ENCODE measurements at regions not wholly inside any gene's neighbourhood (a gene's known extent, or its start where the extent isn't known, plus 50 kb on each side); places are given as distances from the start of the nearest gene placed in this dataset.

DNA sequence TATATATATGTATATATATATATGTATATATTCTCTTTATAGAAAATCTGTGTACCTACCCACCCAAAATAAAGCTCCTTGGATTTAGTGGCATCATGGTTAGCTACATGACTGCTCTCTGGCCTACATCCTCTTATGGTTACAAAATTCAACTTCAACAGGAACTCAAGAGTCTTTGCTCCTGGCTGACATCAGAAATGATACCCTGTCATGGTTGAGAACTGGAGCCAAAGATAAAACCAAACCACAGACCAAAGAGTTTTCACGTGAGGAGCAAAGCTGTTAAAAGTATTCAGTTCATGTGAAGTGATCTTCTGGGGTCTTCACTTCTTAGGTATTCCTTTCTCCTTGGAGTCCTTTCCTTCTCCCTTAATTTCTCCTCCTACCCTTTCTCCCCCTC lies 476.3 kb downstream of the SOX11 start:
- H3K4me1 ChIP-seq (ENCODE audit: control insufficient read depth, extremely low read depth, insufficient read depth, low read length), result no peaks in the 10 kb centered on the region
- H3K36me3 ChIP-seq (ENCODE audit: control insufficient read depth in 2 of 2, extremely low read depth in 1 of 2, insufficient read depth in 2 of 2, low read length in 2 of 2), result no peaks in the 10 kb centered on the region
- no peak overlapping the region for H2AFZ ChIP-seq (ENCODE audit: control insufficient read depth, low read length)
- no peak overlapping the region for H3K27ac ChIP-seq (ENCODE audit: control insufficient read depth, insufficient read depth, low read length)
- H3K9me3 ChIP-seq (ENCODE audit: control insufficient read depth, low read depth, low read length), result no peaks in the 10 kb centered on the region
- dilution Hi-C loops (cut with MboI; ENCODE audit: extremely low pct_ligation_motif_present, low sequenced_read_pairs), result no loop called here
- H4K20me1 ChIP-seq (ENCODE audit: control insufficient read depth, extremely low read depth, insufficient read depth, low read length), result no peaks in the 10 kb centered on the region
- FAIRE-seq (no peak), DNase-seq (ENCODE audit: low read depth, low spot score) (no peak)
- H3K4me2 ChIP-seq (ENCODE audit: control insufficient read depth, extremely low read depth, insufficient read depth, low read depth, low read length), result no peak overlapping the region
- H3K9ac ChIP-seq (ENCODE audit: control insufficient read depth, extremely low read depth, insufficient read depth, low read length), result no peak overlapping the region
- H3K79me2 ChIP-seq (ENCODE audit: control insufficient read depth, insufficient read depth, low read length), result no peaks in the 10 kb centered on the region
- H3K9me1 ChIP-seq (ENCODE audit: control insufficient read depth, extremely low read depth, insufficient read depth, low read length), result no peaks in the 10 kb centered on the region
- H3K27me3 ChIP-seq (ENCODE audit: control insufficient read depth, extremely low read depth, insufficient read depth, low read length), result no peaks in the 10 kb centered on the region
- TF ChIP-seq, protein P1, sequence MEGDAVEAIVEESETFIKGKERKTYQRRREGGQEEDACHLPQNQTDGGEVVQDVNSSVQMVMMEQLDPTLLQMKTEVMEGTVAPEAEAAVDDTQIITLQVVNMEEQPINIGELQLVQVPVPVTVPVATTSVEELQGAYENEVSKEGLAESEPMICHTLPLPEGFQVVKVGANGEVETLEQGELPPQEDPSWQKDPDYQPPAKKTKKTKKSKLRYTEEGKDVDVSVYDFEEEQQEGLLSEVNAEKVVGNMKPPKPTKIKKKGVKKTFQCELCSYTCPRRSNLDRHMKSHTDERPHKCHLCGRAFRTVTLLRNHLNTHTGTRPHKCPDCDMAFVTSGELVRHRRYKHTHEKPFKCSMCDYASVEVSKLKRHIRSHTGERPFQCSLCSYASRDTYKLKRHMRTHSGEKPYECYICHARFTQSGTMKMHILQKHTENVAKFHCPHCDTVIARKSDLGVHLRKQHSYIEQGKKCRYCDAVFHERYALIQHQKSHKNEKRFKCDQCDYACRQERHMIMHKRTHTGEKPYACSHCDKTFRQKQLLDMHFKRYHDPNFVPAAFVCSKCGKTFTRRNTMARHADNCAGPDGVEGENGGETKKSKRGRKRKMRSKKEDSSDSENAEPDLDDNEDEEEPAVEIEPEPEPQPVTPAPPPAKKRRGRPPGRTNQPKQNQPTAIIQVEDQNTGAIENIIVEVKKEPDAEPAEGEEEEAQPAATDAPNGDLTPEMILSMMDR (optimal IDR thresholded peaks at IDR 0.05 in 1 of 3, IDR thresholded peaks at IDR 0.05 in 1 of 3, conservative IDR thresholded peaks at IDR 0.05 in 1 of 3; ENCODE audit: extremely low read depth in 1 of 3, insufficient read depth in 2 of 3, low read length in 3 of 3), result no peak
- TF ChIP-seq EZH2 (IDR thresholded peaks at IDR 0.05; ENCODE audit: low read length), result no peak
- H3K4me3 ChIP-seq (ENCODE audit: control insufficient read depth in 2 of 3, extremely low read depth in 1 of 3, insufficient read depth in 2 of 3, low read depth in 1 of 3, low read length in 3 of 3), result no peak overlapping the region

DNA sequence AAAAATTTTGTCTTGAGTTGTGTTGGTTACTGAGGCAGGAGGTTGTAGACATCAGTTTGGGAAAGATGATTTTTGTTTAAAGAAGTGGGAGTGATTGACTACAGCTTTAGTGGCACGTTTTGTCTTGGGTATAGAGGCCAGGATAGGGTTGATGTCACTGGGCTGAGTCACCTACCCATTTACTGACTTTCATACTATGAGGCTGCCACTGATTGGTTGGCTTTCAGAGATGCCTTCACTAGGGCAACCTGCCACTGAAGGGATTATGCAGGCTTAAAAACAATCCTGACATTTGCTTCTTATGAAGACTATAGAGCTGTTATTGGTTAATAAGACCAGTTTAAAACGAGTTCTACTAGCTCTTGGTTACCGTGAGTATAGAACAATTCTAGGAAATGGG lies 479.1 kb downstream of the SOX11 start:
- TF ChIP-seq, protein P1 (optimal IDR thresholded peaks at IDR 0.05 in 1 of 3, IDR thresholded peaks at IDR 0.05 in 1 of 3, conservative IDR thresholded peaks at IDR 0.05 in 1 of 3; ENCODE audit: extremely low read depth in 1 of 3, insufficient read depth in 2 of 3, low read length in 3 of 3), result no peak
- no peak for TF ChIP-seq EZH2 (IDR thresholded peaks at IDR 0.05; ENCODE audit: low read length)
- FAIRE-seq, result no peak

More for the DNA sequence above, 479.1 kb downstream of the SOX11 start:
- Histone ChIP-seq H3K9me3 (ENCODE audit: control insufficient read depth, low read depth, low read length) (no peaks in the 10 kb centered on the region), H3K27me3 (ENCODE audit: control insufficient read depth, extremely low read depth, insufficient read depth, low read length) (no peaks in the 10 kb centered on the region), H3K4me3 (ENCODE audit: control insufficient read depth in 2 of 3, extremely low read depth in 1 of 3, insufficient read depth in 2 of 3, low read depth in 1 of 3, low read length in 3 of 3) (no peak overlapping the region), H3K4me1 (ENCODE audit: control insufficient read depth, extremely low read depth, insufficient read depth, low read length) (no peaks in the 10 kb centered on the region), H3K36me3 (ENCODE audit: control insufficient read depth in 2 of 2, extremely low read depth in 1 of 2, insufficient read depth in 2 of 2, low read length in 2 of 2) (no peaks in the 10 kb centered on the region), H3K79me2 (ENCODE audit: control insufficient read depth, insufficient read depth, low read length) (no peaks in the 10 kb centered on the region), H3K9ac (ENCODE audit: control insufficient read depth, extremely low read depth, insufficient read depth, low read length) (no peak overlapping the region), H3K27ac (ENCODE audit: control insufficient read depth, insufficient read depth, low read length) (no peak overlapping the region), H3K4me2 (ENCODE audit: control insufficient read depth, extremely low read depth, insufficient read depth, low read depth, low read length) (no peak overlapping the region), H2AFZ (ENCODE audit: control insufficient read depth, low read length) (no peak overlapping the region), H3K9me1 (ENCODE audit: control insufficient read depth, extremely low read depth, insufficient read depth, low read length) (no peaks in the 10 kb centered on the region), H4K20me1 (ENCODE audit: control insufficient read depth, extremely low read depth, insufficient read depth, low read length) (no peaks in the 10 kb centered on the region)
- DNase-seq (ENCODE audit: low read depth, low spot score), result no peak
- dilution Hi-C loops (cut with MboI; ENCODE audit: extremely low pct_ligation_motif_present, low sequenced_read_pairs), result no loop called here
